DMS53 treated with DMSO at 0.1 percent for 48 hours (cell line): ENCODE measurements at regions not wholly inside any gene's neighbourhood (a gene's known extent, or its start where the extent isn't known, plus 50 kb on each side); places are given as distances from the start of the nearest gene placed in this dataset.

Experiments used
- DNase-seq: peaks from one replicate; lab custom pipeline; 2025; ENCODE audit not compliant: unreplicated experiment; lab: John Stamatoyannopoulos, UW

DNA sequence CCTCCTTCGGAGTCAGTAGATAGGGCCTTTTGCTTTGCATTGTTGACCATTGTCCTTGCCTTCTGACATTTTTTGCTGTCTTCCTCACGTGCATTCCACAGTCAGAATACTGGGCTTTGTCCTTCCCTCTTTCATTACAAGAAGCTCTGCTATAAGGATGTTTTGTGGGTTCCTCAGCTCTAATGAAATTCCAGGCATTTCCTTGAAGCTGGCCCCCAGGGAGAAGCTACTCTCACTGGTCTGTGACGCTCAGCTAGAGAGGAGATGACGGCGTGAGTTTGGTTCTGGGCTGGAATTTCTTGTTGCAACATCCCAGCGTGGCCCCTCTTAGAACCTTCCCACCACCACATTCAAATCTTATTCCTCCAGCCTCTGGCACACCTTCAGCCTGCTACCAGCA is 210.2 kb downstream of the TJP1 start:
- DNase-seq: no peak

DNA sequence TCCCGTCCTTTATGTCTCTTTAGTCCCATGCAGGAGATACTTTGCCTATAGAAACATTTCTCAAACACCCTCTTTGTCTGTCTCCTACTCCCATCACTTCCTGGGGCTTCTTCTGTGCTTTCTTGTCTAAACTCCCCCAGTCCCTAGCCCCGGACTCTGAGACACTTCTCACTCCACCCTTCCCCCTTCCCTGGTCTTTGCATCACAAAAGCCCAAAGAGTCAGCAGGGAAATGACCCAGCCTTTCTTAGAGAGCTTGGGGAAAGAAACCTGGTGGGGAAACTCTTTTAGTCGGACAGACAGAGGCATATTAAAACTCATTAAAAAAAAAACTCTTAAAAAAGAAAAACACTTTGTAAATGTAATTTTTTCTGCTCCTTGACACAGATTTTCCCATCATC is 211.2 kb downstream of the TJP1 start:
- DNase-seq: no peak

DNA sequence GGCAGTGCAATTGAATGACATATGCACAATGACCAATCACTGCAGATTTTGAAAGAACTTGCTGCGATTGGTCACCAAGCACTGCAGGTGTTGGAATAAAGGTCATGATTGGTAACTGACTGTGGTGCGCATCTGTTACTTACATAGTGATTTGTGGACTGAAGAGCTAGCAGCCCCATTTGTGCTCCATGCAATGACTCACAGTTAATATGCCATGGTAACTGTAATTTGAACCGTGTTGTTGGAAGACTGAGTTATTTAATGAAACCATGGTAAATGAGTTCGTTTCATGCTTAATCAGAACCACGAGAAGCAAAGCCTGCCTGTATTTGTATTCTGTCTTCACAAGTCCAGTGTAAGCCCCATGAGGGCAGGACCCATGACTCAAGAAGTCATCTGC is 220.5 kb downstream of the TJP1 start:
- DNase-seq: no peak

DNA sequence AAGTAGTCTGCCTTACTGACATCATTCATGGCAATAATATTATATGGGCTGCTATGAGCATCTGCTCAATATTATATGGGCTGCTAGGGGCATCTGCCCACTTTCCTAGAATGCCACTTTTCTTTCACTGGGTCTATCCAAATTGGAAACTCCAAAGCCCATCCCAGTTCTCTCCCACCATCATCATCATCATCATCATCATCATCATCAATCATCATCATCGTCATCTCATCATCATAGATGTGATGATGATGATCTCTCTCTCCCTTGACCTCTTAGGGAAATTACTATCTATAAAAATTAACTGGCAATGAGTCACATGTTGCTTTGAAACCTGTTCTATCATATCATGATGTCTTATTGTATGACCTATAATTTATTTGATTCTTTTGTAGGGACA is 222.0 kb downstream of the TJP1 start:
- no peak for DNase-seq

- DNase-seq: no peak
Observed at GRCh38 chr15:29596266-29596665, 226.0 kb downstream of the TJP1 start.

DNA sequence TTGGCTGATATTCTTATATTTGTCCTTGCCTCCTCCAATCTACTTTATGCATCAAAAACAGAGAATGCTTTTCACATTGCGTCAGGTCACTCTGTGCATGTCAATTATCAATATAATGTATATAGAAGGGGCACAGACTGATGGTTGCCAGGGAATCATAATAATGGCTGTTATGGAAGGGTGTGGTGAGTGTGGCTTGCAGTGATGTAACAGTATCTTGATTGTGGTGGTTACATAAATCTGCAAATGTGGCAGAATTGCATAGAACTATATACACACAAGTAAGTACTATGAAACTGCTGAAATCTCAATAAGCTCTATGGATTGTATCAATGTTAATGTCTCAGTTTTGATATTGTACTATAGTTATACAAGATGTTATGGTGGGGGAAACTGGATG is 228.6 kb downstream of the TJP1 start:
- no peak for DNase-seq

GRCh38 chr15:29593111-29593510 is 229.2 kb downstream of the TJP1 start:
- DNase-seq: no peak

GRCh38 chr15:29590701-29591100 is 231.6 kb downstream of the TJP1 start:
- no peak for DNase-seq

DNA sequence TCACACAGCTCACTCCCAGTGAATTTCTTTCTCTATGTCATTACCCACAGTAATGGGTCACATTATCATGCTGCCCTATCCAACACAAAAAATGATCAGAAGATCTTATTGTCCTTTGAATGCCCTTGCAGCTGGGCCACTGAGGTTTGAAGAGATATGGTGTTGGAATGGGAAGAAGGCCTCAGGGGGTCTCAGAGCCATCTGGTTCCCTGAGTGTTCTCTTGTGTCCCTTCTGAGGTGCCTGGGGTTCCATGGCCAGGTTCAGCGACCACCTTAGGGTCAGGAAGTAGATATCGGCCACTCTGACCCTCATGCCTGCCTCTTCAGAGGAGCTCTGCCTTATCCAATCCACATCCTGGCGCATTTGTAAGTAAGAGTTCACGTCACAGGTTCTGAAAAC is 232.3 kb downstream of the TJP1 start:
- no peak for DNase-seq

- DNase-seq: no peak
Observed at GRCh38 chr15:29589416-29589815, 232.9 kb downstream of the TJP1 start.

DNA sequence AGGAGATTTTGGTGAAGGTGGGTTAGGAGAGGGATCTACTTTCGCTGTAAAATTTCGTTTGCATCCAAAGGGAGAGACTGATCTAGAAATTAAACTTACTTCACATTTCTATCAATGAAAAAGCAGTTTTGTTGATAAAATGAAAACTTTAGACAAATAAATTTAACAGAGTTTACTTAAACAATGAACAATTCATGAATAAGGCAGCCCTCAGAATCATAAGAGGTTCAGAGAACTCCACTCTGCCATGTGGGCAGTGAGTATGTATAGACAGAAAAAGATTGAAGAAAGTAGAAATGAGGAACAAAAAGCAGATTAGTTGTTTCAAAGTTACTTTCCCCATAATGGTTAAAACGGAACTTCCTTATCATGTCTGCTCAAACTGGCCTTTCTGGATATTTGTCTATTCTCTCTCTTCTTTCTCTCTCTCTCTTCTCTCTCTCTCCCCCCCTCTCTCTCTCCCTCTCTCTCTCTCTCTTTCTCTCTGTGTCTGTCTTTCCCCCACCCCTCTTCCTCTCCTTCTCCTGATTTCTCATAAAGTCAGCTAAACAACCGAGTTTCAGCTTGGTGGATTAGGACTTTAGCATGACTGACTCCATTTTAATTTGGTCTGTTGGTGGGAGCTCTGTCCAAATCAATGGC is 248.9 kb downstream of the TJP1 start:
- no peak for DNase-seq

- peak; percentile 16 for DNase-seq
Observed at GRCh38 chr15:29571792-29572431, 250.4 kb downstream of the TJP1 start.

DNA sequence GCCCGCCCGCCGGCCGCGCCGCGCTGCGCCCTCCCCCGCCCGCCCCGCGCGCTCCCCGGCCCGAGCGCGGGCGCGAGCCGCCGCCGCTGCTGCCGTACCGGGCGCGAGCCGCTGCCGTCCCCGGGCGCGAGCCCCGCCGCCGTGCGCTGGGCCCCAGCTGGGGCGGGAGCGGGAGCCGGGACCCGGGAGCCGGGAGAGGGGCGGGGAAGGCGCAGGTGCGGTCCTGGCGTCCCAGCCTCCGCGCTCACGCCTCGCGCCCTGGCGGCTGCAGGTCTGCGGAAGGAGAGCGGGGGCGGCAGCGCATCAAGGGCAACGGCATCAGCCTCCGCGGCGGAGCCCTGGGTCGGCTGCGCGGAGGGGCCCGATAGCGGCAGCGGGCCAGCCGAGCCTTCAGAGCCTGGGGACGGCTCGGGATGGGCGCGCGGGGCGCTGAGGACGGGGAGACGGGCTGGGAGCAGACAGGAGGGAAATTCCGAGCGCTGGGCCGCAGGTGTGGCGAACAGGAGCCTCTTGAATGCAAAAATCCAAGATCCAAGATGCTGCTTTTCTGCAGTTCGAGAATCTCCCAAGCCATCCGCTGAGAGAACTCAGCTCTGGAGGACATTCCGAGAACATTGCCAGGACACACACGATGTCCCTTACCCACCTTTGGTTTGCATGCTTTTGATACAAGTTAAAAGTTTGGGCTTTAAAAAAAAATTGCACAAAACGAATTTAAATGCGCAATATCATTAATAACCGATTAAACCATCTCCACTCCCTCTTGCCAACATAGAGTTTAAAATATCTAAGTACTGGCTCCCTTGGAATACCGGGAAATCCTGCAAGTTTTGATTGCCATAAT is 251.1 kb downstream of the TJP1 start:
- peak; percentile 36 for DNase-seq

DNA sequence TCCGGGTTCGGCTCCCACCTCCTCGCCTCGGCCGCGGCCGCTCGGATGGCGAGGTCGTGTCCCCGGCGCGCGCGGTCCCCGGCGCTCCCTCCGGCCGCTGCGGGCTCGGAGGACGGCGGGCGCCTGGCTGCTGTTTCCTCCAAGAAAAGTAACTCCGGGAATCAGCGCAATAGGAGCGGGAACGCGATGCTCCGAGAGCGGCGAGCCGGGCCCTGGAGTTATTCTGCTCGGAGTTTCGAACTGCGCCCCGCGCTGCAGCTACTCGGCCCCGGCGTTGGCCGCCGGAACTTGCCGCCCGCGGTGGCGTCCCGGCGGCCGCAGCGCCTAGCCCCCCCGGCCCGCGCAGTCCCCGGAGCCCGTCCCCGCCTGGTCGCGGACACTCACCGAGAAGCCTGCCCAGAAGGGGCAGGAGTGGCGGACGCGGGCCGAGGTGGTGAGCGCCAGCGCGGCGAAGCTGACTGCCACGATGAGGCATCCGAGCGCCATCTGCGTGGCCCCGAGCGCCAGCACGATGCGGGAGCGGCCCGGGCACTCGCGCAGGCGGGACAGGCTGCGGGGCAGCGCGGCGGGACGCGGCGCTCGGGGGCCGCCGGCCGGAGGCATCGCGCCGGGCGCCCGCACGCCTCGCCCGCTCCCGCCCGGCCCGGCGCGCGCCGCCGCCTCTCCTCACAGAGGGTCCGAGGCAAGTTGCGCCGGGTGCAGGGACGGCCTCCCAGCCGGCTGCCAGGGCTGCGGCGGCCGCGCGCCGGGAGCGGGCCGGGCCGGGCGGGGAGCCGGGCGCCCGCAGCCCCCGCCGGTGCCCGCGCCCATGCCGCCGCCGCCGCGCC is 251.9 kb downstream of the TJP1 start:
- DNase-seq: no peak

GRCh38 chr15:29569533-29570092 is 252.7 kb downstream of the TJP1 start:
- DNase-seq: no peak

- DNase-seq: peak; percentile 72
Observed at GRCh38 chr15:29568840-29569532, 253.3 kb downstream of the TJP1 start.

- DNase-seq: no peak
Observed at GRCh38 chr15:29567336-29567735, 254.9 kb downstream of the TJP1 start.

DNA sequence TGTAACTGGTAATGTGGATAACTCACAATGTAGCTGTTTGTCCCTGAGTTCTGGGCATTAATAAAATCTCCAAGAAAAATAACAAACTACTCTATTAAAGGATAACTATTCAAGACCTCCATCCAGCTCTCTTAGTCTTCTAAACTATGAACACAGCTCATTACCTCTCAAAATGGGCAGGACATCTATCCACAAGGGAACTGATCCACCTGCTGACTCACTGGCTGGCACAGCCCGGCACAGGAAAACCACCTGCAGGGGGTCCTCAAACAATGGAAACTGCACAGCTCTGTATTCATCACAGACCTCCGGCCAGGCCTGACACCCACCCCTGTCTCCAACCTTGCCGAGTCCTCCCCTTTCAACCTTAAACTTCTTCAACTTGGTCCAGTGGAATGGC is 255.4 kb downstream of the TJP1 start:
- DNase-seq: no peak

GRCh38 chr15:29563112-29563511 is 259.2 kb downstream of the TJP1 start:
- DNase-seq: no peak

DNA sequence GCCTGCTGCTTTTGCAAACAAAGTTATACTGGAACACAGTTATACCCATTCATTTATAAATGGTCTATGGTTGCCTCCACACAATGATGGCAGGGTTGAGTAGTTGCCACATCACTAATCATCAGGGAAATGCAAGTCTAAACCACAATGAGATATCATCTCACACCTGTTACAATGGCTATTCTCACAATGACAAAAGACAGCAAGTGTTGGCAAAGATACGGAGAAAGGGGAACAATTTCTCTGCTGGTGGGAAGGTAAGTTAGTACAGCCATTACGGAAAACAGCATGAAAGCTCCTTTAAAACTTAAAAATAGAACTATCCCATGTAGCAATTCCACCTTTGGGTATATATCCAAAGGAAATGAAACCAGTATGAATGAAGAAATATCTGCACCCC is 261.4 kb downstream of the TJP1 start:
- no peak for DNase-seq
